NCI-H526 (cell line): ENCODE measurements at regions not wholly inside any gene's neighbourhood (a gene's known extent, or its start where the extent isn't known, plus 50 kb on each side); places are given as distances from the start of the nearest gene placed in this dataset.

ENCODE experiments used
- DNase-seq, 2 experiments: peaks; one replicate each; lab custom pipeline; 2025; lab: John Stamatoyannopoulos, UW

- peak; percentile 37 to 47 for DNase-seq
Observed at GRCh38 chr12:91852634-91853033, 293.0 kb downstream of the BTG1 start.

GRCh38 chr12:91851741-91852477 is 293.7 kb downstream of the BTG1 start:
- peak in 1 of 2 experiments; percentile 8 for DNase-seq

- no peak for DNase-seq
Observed at GRCh38 chr12:91846466-91847055, 299.1 kb downstream of the BTG1 start.

DNA sequence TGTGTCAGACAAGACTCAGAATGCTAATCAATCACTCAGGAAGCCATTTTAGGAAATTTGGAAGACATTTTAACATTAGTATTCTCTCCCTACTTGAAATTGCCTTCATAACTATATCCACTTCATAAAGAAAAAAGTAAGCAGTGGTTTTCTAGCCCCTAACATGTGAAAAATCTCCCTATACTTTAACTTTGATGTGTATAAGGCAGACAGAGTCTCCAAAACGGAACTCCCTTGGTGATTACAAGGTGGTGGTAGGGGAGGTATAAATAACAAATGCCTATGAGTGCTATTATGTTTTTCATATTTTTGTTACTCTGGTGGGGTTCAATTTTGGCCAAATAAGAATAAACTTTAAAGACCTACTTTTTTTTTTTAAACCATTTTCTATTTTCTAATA is 300.3 kb downstream of the BTG1 start:
- no peak for DNase-seq

DNA sequence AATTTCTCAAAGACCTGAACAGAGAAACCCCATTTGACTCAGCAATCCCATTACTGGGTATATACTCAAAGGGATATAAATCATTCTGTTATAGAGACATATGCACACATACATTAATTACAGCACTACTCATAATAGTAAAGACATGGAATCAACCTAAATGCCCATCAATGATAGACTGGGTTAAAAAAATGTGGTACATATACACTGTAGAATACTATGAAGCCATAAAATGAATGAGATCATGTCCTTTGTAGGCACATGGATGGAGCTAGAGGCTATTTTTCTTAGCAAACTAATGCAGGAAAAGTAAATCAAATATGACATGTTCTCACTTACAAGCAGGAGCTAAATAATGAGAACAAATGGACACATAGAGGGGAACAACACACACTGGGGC is 303.8 kb downstream of the BTG1 start:
- no peak for DNase-seq

DNA sequence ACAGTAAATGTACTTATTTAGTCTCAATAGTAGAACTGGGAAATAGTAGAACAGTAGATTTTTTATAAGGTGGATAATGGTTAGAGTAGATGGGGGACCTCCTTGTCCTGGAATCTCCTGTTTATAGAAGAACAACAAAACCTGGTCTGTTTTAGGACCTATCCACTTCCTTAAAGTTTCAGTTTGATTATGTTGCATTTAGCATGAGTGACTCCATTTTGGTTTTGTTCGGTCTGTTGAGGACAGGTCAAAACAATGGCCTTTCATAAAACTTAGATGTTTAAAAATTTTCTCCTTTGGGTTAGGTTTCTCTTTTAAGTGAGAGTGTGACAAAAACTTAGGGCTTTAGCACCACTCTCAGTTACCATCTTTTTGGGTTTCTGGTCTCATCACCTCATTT is 308.9 kb downstream of the BTG1 start:
- no peak for DNase-seq

GRCh38 chr12:91836264-91836663 is 309.4 kb downstream of the BTG1 start:
- DNase-seq: no peak

- DNase-seq: no peak
Observed at GRCh38 chr12:91835693-91836092, 310.0 kb downstream of the BTG1 start.

DNA sequence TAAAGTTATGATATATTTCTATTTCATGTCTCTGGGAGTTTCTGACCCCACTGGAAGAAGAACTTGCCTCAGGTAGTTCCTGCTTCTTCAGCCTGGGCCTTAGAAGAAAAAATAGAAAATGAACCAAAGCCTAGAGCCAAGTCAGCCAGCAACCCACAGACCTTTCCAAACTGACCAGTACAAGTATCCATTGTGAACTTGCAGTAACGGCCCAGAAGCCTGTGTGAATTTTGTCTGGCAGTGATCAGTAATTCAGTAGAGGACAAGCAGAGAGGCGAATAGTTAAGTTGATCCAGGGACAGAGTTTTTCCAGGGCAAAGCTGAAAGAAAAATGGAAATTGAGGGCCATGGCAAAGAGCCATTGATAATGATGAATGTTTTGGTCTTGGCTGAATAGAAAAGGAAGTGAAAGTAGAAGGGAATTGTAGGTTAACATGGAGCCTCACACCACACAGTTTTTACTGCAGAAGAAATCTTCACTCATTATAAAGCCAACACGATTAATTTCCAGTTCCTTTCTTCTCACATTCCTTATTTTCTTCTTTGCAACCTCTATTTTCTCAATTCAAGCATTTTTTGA is 311.8 kb downstream of the BTG1 start:
- no peak for DNase-seq

DNA sequence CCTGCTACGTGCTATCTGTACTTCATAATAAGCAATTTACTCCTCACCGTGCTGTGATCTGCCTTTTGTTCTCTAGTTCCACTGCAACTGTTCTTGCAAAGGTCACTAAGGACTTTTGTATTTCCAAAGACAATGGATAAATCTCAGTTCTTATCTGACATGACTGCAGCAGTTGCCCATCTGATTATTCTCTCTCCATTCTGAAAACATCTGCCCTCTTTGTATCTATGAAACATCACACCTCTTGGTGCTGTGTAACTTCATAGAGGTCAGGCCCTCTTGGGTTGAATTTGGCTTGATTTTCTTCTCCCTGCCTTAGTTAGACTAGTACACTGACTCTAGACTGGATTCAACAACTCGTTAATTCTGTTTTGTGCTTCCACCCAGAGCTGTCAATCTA is 319.6 kb downstream of the BTG1 start:
- no peak for DNase-seq

- DNase-seq: no peak
Observed at GRCh38 chr12:91824991-91825390, 320.7 kb downstream of the BTG1 start.

DNA sequence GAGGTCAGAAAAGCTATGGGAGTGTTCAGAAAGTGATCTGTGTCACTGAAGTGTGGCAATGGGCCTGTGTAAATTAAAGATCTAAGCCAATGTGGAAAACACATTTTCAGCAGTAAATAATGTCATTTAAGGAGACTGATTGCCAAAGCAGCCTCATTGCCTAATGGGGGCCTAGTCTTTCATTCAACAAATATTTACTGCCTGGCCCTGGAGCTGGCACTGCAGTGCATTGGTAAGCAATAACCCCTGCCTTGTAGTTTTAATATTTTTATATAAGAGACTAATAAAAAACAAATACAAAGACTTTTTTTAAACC is 326.6 kb downstream of the BTG1 start:
- DNase-seq: no peak

GRCh38 chr12:91818227-91819131 is 327.2 kb downstream of the BTG1 start:
- DNase-seq: no peak

DNA sequence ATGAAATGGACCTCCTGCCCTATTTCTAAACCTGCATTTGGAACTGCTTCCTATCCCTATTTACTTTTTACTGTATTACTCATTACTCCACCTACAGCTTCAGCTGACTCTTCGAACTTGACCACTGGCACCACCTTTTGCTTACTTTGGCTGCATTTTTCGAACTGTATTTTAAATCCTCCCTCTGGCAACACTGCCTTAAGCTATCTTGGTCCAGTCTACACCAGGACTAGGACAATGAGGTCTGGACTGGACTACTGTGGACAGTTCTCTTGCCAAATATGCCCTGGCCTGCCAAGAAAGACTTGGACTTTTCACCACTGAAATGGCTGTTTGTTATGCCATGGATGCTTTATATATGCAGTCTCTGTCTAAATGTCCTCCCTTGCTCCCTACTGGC is 328.1 kb downstream of the BTG1 start:
- DNase-seq: no peak

GRCh38 chr12:91813701-91814100 is 331.9 kb downstream of the BTG1 start:
- DNase-seq: no peak

DNA sequence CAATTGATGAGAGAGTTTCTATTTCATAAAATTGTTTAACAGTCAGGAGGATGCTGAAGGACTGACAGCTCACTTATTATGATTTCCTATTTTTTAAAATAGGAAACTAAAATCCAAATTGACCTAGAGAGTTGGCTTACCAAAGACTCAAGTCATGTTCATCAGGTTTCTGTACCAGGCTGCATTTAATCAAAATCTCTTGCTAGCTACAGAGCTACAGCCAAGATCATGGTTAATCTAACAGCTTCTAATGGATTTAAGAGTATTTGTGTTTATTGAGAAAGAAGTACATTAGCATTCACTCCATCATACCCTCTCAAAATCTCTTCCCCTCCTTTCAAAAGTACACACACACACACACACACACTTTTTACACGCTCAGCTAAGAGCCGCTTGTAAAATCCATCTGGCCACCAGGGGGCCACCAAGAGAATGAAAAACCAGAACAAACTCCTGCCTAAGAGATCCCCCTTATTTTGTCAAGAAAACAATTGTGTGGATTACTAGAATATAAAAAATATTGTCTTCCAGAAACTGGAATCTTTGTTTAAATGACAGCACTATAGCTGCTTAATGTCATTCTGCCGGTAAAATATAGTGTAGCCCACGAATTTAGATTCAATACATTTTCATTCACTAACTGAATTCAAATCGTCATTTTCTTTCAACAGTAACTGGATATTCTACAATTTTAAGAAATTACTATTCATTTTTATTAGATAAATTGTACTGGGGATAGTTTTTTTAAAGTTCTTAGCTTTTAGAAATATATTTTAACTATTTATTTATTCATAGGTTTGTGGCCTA is 334.0 kb downstream of the BTG1 start:
- peak; percentile 34 to 79 for DNase-seq

DNA sequence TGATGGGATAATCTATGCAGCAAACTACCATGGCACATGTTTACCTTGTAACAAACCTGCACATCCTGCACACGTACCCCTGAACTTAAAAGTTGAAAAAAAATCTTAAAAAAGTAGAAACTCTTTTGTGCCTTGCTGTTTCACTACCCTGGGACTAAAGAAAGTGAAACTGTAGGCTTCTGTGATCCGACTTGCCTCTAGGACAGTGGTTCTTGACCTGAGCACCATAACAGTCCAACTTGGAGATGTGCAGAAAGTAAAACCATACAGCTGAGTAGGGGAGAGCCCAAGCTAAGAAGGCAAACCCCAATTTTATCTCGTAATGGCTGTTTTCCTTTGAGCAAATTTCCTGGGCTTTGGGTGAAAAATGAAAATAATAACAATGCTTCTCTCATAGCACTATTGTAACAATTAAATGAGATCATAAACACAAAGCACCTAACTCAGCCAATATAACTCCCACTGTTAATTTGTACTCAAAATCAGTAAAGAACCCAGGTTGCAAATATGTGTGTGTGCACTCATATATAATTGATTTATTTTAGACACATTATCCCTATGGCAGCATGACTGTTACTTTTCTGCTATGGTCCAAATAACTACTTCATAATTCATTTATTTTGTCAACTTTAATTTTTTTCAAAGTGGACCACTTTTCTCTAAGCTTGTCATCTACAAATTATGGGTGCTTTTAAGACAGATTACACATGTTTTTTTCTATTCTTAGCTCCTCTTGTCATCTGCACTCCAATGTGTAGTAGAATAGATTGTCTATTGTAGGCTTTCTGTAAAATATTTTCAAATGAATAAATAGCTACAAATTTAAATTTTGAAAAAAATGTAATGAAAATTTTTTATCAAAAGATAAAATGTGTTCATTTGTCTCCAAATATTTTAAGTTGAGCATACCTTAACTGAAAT is 334.9 kb downstream of the BTG1 start:
- no peak for DNase-seq

DNA sequence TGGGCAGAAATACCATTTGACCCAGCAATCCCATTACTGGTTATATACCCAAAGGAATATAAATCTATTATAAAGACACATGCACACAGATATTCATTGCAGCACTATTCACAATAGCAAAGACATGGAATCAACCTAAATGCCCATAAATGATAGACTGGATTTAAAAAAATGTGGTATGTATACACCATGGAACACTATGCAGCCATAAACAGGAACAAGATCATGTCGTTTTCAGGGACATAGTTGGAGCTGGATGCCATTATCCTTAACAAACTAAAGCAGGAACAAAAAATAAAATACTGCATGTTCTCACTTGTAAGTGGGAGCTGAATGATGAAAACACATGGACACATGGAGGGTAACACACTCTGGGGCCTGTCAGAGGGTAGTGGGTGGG is 335.6 kb downstream of the BTG1 start:
- no peak for DNase-seq

GRCh38 chr12:91805031-91805430 is 340.6 kb downstream of the BTG1 start:
- no peak for DNase-seq

DNA sequence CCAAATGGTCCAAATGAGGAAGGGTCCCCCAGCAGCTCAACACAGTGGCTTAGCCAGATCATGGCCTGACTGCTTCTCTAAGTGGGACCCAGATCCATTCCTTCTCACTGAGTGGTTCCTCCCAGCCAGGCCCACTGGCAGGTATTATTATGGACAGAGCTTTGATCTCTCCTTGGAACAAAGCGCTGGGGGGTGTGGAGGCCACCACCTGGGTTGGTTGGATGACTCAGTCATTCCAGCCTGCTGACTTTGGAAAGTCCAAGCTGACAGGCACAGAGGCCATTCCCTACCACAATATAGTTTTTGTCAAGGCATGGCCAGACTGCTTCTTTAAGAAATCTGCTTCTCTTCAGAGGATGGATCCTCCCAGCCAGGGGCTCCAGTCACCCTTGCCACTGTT is 341.1 kb downstream of the BTG1 start:
- DNase-seq: no peak

DNA sequence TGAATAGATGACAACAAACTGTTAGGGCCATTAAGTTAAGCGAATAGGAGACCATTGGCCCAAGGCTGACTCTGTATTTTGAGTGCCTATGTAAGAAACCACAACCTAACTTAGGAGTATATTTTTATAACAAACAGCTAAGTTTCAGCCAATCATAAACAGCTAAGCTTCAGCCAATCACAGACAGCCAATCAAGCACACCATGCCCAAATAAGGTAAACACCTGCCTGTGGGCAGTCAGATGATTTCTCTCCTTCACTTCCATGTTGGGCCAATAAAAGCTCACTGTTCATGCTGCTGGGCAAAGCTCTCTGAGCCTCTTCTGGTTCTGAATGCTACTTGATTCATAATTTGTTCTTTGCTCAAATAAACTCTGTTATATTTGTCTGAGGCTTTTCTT is 344.6 kb downstream of the BTG1 start:
- no peak for DNase-seq
